KOPT-K1 (cell line): ENCODE measurements at regions not wholly inside any gene's neighbourhood (a gene's known extent, or its start where the extent isn't known, plus 50 kb on each side); places are given as distances from the start of the nearest gene placed in this dataset.

Experiments used
- H3K27ac ChIP-seq: fragments of 200-600 bp; sonication (generic); 2 replicates; pipeline ENCODE4 v1.5.1; 2016; ENCODE audit warnings: antibody characterized with exemption, mild to moderate bottlenecking, low read depth, low read length; ENCODE audit not compliant: poor library complexity, severe bottlenecking
- H3K36me3 ChIP-seq: fragments of 200-600 bp; sonication (generic); 2 replicates; pipeline ENCODE4 v1.5.1; 2017; ENCODE audit warnings: antibody characterized with exemption, mild to moderate bottlenecking, low read length, moderate library complexity; ENCODE audit not compliant: insufficient read depth
- H3K9me3 ChIP-seq: fragments of 200-600 bp; sonication (generic); 2 replicates; pipeline ENCODE4 v1.5.1; 2017; ENCODE audit warnings: antibody characterized with exemption, low read length, mild to moderate bottlenecking; ENCODE audit not compliant: insufficient read depth, poor library complexity, severe bottlenecking

DNA sequence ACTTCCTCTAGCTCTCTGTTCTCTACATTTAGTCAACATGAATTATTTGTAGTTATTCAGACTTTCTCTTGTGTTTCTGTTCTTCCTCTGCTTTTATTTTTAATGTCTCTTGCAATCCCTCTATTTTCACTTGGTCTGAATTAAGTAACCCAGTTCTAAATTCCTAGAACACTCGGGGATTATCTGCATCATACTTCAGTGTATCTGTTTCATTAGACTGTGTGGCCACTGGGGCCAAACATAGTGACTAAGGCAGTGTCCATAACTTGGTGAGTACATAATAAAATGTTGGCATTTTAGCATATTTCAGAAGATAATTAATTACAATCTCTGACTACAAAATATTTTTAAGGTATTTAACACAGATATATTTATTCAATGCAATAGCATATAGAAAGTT lies 1087.2 kb upstream of the B3GALT2 start:
- no peak overlapping the region for H3K27ac ChIP-seq
- H3K36me3 ChIP-seq: no peaks in the 10 kb centered on the region
- H3K9me3 ChIP-seq: no peaks in the 10 kb centered on the region

DNA sequence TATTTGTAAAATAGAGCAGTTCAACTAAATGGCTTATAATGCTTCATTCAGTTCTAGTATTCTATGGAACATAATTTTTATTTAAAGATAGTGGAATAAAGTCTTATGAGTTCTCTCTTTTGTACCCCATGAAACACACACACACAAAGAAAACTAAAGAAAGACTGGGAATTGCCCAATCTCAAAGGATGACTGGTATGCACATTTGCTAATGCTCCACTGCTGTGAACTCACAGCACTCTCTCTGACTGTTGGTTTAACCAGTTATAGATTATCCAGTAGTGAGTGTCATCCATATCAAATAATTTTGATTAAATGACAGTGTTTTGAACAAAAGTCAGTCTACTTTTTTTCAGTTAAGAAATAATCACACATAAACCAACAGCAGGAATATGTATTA lies 1082.4 kb upstream of the B3GALT2 start:
- Histone ChIP-seq H3K9me3 (peaks cover 8% of the 10 kb centered on the region), H3K27ac (no peak overlapping the region), H3K36me3 (no peaks in the 10 kb centered on the region)

DNA sequence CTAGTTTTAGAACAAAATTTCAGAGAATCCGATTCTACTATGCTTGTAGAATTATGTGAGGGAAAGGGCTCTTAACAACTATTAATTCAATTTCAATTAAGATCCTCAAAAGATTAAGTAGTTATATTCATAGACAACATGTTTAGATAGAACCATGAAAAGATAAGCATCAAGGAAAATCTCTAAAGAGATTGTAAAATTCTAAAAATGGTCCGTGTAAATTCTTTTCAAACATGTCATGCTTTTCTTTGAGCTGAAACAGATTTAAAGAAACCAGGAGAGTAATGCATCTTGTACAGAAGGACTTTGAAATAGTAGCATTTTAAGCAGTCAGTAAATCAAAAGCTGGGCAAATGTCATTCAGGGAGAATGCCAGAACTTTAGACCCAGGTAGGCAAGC lies 1080.6 kb upstream of the B3GALT2 start:
- H3K36me3 ChIP-seq: no peaks in the 10 kb centered on the region
- peaks cover 23% of the 10 kb centered on the region for H3K9me3 ChIP-seq
- no peak overlapping the region for H3K27ac ChIP-seq

DNA sequence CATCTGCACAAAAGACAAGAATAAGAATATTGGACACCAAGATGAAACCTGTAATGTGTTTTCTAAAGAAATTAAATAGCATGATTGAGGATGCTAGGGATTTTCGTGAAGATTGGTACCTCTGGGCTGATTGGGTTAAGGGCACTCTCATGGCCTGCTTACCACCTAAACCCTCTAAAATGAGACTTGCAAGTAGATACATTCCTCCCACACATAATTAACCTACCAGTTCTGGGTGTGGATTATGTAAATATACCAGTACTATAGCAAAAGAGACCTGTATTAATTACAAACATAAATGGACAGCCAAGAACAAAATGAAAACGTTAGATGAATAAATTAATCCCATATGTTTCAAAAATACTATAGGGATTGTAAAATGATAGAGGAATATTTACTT lies 1069.6 kb upstream of the B3GALT2 start:
- H3K36me3 ChIP-seq: no peaks in the 10 kb centered on the region
- no peak overlapping the region for H3K27ac ChIP-seq
- no peaks in the 10 kb centered on the region for H3K9me3 ChIP-seq

DNA sequence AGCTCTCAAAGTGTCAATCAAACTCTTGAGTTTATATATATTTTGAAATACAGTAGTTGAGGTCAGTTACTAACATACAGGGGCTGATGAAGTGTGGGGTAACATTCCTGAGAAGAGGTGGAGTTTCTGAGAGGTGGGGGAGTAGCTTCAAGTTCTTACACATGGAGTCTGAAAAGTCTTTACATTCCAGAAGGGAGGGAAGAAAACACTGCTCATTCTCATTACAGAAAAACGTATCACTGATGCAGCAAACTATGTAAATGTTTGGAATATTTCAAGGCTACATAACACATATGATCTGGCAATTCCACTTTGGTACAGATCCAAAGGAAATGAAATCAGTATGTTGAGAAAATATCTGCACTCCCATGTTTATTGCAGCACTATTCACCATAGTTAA lies 1065.8 kb upstream of the B3GALT2 start:
- H3K27ac ChIP-seq: no peak overlapping the region
- H3K36me3 ChIP-seq: no peaks in the 10 kb centered on the region
- peaks cover 3% of the 10 kb centered on the region for H3K9me3 ChIP-seq

DNA sequence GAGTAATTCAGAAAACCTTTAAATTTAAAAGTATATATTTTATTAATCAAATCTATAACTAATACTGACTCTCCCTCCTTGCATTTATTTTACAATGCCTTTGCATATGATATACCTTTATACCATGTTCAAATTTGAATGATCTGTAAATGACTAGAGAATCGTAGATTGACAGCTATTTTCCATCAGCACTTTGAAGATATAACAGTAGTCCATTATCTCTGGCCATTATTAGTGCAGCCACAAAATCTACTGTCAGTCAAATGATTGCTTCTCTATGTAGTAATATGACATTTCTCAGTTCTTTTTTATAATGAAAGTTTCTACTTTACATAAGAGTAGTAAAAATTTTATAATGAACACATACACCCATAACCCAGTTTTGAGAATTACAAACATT lies 1054.8 kb upstream of the B3GALT2 start:
- no peak overlapping the region for H3K27ac ChIP-seq
- H3K9me3 ChIP-seq: peaks cover 4% of the 10 kb centered on the region
- H3K36me3 ChIP-seq: no peaks in the 10 kb centered on the region

DNA sequence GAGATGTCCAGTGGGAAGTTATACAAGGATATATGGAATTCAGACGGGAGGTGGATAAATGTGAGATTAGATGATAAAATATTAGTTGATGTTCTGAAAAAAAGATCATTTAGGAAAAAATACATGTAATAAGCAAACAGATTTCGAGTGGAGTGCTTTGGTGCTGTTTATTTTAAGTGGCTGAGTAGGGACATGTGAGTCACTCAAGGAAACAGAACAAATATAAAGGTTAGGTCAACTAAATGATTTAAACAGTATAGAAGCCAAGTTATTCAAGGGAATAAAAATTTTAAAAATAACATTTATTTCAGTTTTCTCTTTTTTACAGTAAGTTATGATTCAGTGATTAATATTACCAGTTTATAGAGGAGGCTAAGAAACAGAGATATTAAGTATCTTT lies 1046.7 kb upstream of the B3GALT2 start:
- no peak overlapping the region for H3K27ac ChIP-seq
- peaks cover 18% of the 10 kb centered on the region for H3K9me3 ChIP-seq
- no peaks in the 10 kb centered on the region for H3K36me3 ChIP-seq

DNA sequence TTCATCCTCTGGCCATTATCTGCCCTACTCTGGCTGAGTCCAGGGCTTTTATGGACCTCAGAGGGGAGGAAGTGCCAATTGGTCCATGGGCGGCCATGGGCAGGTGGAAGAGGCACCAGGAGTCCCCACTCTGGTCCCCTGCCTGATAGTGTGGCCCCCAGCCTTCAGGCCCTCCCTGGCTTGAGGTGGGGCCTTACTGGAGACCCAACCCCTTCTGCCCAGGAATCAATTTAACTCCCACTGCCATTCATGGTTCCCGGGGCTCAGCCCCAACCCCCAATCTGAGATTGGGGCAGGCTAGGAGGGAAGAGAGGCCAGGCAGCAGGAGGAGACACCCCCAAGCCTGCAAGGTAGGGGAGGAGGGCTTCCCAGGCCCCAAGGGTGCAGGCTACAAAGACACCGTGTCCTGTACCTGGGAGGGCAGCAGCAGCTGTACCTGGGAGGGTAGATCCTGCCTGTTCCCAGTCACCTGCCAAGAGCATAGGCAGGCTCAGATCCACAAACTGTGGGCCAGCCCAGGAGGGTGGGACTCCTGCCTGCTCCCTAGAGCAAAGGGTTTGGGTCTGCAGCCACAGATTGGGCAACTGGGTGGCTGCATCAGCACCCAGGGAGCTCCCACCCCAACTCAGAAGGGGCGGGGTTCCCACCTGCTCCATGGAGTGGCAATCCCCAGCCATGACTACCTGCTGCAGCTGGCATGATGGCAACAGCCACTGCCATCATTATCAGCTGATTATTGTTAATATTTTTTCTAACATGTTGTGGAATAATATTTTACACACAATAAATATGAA lies 1044.1 kb upstream of the B3GALT2 start:
- H3K36me3 ChIP-seq: no peaks in the 10 kb centered on the region
- peaks cover 18% of the 10 kb centered on the region for H3K9me3 ChIP-seq
- H3K27ac ChIP-seq: no peak overlapping the region

DNA sequence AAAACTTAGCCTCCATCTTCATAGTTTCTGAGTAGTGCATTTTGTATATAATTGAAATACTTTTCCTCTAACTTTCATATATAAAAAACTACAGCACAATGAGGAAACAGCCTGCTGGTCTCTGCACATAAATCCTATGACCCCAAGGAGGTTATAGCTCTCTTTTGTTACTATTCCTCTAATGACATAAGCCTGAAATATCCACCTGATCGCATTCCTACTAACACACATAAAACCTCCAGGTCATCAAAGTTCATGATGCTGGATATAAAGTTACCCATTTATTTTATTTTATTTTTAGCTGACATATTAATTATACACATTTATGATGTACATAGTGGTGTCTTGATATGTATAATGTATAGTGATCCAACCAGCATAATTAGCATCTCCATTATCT lies 1042.0 kb upstream of the B3GALT2 start:
- H3K9me3 ChIP-seq: peaks cover 21% of the 10 kb centered on the region
- no peaks in the 10 kb centered on the region for H3K36me3 ChIP-seq
- H3K27ac ChIP-seq: no peak overlapping the region

DNA sequence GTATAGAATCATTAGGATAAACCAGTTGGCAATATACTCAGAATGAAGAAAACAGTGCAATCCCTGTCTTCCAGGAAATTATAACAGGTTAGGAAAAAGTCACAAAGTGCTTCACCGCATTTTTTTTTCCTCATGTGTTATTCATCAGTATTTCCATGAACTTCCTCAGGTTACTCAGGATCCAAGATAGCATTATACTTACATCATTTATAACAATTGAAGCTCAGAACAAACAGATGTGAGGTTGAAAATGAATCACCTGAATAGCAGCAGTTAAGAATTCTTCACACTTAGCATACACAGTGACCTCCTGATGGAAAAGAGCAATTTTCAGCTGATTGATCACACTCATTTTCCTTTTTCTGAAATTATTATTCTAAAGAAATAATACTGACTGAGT lies 1040.7 kb upstream of the B3GALT2 start:
- H3K36me3 ChIP-seq: no peaks in the 10 kb centered on the region
- peaks cover 21% of the 10 kb centered on the region for H3K9me3 ChIP-seq
- no peak overlapping the region for H3K27ac ChIP-seq

DNA sequence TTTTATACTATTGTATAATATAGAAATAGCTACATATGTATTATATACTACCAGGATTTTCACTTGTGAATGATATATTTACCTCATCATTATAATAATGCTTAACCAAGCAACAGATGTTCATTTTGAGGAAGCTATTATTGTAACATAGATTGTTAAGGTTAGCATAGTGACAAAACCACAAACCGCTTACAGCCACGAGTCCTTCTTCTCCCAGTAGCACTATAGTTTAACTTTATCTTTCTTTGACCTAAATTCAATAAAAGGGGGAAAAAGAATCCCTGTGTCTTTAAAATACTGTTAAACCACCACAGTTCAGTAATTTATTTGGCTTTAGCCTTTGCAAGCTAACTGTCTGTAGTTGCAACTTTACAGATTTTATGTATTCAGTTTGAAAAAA lies 1039.4 kb upstream of the B3GALT2 start:
- H3K36me3 ChIP-seq: no peaks in the 10 kb centered on the region
- peaks cover 19% of the 10 kb centered on the region for H3K9me3 ChIP-seq
- peak overlapping the region; percentile 31 for H3K27ac ChIP-seq

DNA sequence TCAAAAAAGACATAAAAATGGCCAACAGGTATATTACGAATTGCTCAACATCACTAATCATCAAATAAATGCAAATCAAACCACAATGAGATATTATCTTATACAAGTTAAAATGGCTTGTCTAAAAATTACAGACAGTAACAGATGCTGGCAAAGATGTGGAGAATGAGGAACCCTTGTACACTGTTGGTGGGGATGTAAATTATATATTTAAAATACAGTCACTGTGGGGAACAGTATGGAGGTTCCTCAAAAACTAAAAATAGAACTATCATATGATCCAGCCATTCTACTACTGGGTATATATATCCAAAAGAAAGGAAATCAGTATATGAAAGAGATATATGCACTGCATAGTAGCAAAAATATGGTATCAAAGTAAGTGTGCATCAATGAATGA lies 1037.2 kb upstream of the B3GALT2 start:
- H3K9me3 ChIP-seq: peaks cover 3% of the 10 kb centered on the region
- H3K27ac ChIP-seq: no peak overlapping the region
- H3K36me3 ChIP-seq: no peaks in the 10 kb centered on the region

DNA sequence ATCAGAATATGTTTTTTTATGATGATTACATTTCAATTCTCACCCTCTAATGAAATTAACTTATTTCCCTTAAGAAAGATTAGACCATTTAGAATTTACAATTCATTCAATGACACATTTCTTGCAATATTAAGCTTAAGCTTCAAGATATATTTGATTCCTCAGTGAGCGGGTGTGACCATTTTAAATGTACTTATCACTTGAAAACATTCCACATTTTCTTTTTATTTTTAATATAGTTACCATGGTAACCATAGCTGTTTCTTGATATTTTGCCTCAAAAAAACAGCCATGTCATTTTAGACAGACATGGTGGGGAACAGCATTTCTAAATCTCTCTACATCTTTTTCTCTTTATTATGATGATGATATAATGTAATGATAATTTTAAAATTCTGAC lies 1029.0 kb upstream of the B3GALT2 start:
- Histone ChIP-seq H3K9me3 (no peaks in the 10 kb centered on the region), H3K27ac (no peak overlapping the region), H3K36me3 (no peaks in the 10 kb centered on the region)

DNA sequence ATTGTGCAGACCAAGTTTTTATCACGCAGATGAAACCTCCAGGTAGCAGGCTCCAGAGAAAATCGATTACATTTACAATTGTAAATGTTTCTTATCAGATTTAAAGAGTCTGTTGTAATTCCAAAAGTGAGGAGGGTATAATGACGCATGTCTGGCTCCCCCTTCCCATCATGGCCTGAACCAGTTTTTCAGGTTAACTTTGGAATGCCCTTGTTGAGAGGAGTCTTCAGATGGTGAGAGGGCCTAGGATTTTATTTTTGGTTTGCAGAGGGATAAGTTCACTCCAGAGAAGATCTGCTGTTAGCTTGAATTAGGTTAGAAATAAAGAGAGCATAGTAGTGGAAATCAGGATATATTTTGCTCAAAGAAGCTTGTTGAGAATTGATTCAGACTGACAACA lies 1028.3 kb upstream of the B3GALT2 start:
- no peak overlapping the region for H3K27ac ChIP-seq
- no peaks in the 10 kb centered on the region for H3K36me3 ChIP-seq
- no peaks in the 10 kb centered on the region for H3K9me3 ChIP-seq

DNA sequence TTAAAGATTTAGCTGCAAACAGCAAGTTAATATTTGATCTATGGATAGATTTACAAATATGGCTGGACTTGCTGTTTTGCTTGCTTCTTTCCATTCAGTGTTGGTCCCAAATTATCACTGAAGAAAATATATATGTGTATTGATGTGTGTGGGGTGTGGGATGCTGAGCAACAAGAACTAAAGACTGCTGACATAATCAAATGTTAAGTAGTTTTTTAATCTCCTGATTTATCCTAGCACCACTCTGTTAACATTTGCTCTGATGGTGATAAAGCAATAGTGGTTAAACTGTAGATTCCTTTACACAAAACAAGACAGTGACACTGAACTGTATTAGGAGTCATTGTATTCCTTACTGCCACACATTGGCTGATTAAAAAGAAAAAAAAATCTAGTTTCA lies 1023.5 kb upstream of the B3GALT2 start:
- Histone ChIP-seq H3K27ac (no peak overlapping the region), H3K36me3 (no peaks in the 10 kb centered on the region), H3K9me3 (no peaks in the 10 kb centered on the region)

DNA sequence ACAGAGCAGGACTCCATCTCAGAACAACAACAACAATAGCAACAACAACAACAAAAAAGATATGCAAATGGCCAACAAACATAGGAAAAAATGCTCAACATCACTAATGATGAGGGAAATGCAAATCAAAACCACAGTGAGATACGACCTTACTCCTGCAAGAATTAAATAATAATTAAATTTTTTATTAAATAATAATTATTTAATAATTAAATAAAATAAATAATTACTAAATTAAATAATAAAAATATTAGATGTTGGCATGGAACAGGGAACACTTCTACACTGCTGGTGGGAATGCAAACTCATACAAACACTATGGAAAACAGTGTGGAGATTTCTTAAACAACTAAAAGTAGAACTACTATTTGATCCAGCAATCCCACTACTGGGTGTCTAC lies 1022.3 kb upstream of the B3GALT2 start:
- Histone ChIP-seq H3K27ac (no peak overlapping the region), H3K9me3 (no peaks in the 10 kb centered on the region), H3K36me3 (no peaks in the 10 kb centered on the region)
